ENCODE measurements at regions not wholly inside any gene's neighbourhood (a gene's known extent, or its start where the extent isn't known, plus 50 kb on each side); places are given as distances from the start of the nearest gene placed in this dataset.

DNA sequence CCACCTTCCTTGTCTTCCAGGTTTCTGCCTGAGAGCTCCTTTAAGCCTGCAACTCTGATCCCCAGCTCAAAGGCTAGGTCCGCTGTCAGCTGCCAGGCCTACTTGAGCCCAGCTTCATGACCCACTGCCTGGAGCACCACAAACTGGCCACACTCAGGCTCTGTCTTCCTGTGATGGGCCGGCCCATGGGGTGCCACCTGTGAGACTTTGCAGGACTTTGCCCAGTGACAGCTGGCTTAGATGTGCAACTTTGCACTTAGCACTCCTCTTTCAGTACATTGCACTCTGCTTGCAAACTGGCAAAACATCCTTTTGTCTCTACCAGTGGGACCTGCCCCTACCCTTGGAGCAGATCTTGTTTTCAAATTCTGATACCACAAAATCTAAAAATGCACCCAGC is 311.5 kb upstream of the PDE4D start:
- no peaks in the 10 kb centered on the region for H3K36me3 ChIP-seq (ENCODE audit: control insufficient read depth in 2 of 2, insufficient read depth in 2 of 2, low read length in 1 of 2)
- H3K27me3 ChIP-seq (replicated peaks in 1 of 2; ENCODE audit: control insufficient read depth in 2 of 2, insufficient read depth in 2 of 2, low read length in 1 of 2): no peaks in the 10 kb centered on the region
- H3K27ac ChIP-seq (ENCODE audit: control insufficient read depth, insufficient read depth): no peak overlapping the region
- DNase-seq (ENCODE audit: low read depth, low spot score): no peak
- ChIA-PET RAD21 (ENCODE audit: unreplicated experiment) (no interaction called here), CTCF (interaction anchor here (1.2 kb wide), 1 partner anchor 18 kb away, joined by 4 read pairs; no protein-coding TSS in a partner anchor), POLR2A (no interaction called here), SMC1A (ENCODE audit: uncharacterized antibody, unreplicated experiment) (interaction anchor here (0.9 to 1.4 kb wide), 2 partner anchors 14 to 20 kb away, joined by 3 to 5 read pairs; no protein-coding TSS in a partner anchor)
- 47% methylated on average over 2 of the region's 2 CpGs for WGBS (ENCODE audit: insufficient coverage, insufficient replicate concordance, low lambda C conversion rate, missing lambda C conversion rate)
- no peak for FAIRE-seq
- H3K4me1 ChIP-seq (ENCODE audit: control insufficient read depth, insufficient read depth, low read length): no peaks in the 10 kb centered on the region
- no TSS peak for BruUV-seq (replicated peaks)
- H3K79me2 ChIP-seq (ENCODE audit: control insufficient read depth, insufficient read depth, low read length): no peaks in the 10 kb centered on the region
- in situ Hi-C loops (cut with MboI): no loop called here
- no peaks in the 10 kb centered on the region for H4K20me1 ChIP-seq (ENCODE audit: control insufficient read depth, insufficient read depth)
- no peak overlapping the region for H3K4me2 ChIP-seq (ENCODE audit: control insufficient read depth, insufficient read depth)
- no peak overlapping the region for H2AFZ ChIP-seq (ENCODE audit: control insufficient read depth, low read depth, low read length)
- intact Hi-C loops (cut with micrococcal nuclease; ENCODE audit: unreplicated experiment): loop anchor here (5.0 kb wide), 1 partner anchor 177 kb away; no protein-coding TSS in a partner anchor
- no peak overlapping the region for H3K4me3 ChIP-seq
- no peaks in the 10 kb centered on the region; the same call in 2 of the 3 replicates for H3K9me3 ChIP-seq (replicated peaks; ENCODE audit: control insufficient read depth, insufficient read depth, low read length)
- no peak overlapping the region for H3K9ac ChIP-seq (ENCODE audit: control insufficient read depth, insufficient read depth, low read length)
- no peak for ATAC-seq
- no peak for TF ChIP-seq BHLHE40 (IDR thresholded peaks at IDR 0.05; ENCODE audit: borderline replicate concordance in 1 of 2, low read depth in 2 of 2, low read length in 1 of 2)
- TF ChIP-seq, protein P1, sequence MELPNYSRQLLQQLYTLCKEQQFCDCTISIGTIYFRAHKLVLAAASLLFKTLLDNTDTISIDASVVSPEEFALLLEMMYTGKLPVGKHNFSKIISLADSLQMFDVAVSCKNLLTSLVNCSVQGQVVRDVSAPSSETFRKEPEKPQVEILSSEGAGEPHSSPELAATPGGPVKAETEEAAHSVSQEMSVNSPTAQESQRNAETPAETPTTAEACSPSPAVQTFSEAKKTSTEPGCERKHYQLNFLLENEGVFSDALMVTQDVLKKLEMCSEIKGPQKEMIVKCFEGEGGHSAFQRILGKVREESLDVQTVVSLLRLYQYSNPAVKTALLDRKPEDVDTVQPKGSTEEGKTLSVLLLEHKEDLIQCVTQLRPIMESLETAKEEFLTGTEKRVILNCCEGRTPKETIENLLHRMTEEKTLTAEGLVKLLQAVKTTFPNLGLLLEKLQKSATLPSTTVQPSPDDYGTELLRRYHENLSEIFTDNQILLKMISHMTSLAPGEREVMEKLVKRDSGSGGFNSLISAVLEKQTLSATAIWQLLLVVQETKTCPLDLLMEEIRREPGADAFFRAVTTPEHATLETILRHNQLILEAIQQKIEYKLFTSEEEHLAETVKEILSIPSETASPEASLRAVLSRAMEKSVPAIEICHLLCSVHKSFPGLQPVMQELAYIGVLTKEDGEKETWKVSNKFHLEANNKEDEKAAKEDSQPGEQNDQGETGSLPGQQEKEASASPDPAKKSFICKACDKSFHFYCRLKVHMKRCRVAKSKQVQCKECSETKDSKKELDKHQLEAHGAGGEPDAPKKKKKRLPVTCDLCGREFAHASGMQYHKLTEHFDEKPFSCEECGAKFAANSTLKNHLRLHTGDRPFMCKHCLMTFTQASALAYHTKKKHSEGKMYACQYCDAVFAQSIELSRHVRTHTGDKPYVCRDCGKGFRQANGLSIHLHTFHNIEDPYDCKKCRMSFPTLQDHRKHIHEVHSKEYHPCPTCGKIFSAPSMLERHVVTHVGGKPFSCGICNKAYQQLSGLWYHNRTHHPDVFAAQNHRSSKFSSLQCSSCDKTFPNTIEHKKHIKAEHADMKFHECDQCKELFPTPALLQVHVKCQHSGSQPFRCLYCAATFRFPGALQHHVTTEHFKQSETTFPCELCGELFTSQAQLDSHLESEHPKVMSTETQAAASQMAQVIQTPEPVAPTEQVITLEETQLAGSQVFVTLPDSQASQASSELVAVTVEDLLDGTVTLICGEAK (IDR thresholded peaks at IDR 0.05; ENCODE audit: borderline replicate concordance): no peak
- TF ChIP-seq NR2F1 (conservative IDR thresholded peaks at IDR 0.05): no peak
- TF ChIP-seq SMAD1 (IDR thresholded peaks at IDR 0.05; ENCODE audit: low read depth, partially characterized antibody): no peak
- no peak for TF ChIP-seq POLR2A (IDR thresholded peaks at IDR 0.05; ENCODE audit: low read depth, low read length)
- TF ChIP-seq, protein P2, sequence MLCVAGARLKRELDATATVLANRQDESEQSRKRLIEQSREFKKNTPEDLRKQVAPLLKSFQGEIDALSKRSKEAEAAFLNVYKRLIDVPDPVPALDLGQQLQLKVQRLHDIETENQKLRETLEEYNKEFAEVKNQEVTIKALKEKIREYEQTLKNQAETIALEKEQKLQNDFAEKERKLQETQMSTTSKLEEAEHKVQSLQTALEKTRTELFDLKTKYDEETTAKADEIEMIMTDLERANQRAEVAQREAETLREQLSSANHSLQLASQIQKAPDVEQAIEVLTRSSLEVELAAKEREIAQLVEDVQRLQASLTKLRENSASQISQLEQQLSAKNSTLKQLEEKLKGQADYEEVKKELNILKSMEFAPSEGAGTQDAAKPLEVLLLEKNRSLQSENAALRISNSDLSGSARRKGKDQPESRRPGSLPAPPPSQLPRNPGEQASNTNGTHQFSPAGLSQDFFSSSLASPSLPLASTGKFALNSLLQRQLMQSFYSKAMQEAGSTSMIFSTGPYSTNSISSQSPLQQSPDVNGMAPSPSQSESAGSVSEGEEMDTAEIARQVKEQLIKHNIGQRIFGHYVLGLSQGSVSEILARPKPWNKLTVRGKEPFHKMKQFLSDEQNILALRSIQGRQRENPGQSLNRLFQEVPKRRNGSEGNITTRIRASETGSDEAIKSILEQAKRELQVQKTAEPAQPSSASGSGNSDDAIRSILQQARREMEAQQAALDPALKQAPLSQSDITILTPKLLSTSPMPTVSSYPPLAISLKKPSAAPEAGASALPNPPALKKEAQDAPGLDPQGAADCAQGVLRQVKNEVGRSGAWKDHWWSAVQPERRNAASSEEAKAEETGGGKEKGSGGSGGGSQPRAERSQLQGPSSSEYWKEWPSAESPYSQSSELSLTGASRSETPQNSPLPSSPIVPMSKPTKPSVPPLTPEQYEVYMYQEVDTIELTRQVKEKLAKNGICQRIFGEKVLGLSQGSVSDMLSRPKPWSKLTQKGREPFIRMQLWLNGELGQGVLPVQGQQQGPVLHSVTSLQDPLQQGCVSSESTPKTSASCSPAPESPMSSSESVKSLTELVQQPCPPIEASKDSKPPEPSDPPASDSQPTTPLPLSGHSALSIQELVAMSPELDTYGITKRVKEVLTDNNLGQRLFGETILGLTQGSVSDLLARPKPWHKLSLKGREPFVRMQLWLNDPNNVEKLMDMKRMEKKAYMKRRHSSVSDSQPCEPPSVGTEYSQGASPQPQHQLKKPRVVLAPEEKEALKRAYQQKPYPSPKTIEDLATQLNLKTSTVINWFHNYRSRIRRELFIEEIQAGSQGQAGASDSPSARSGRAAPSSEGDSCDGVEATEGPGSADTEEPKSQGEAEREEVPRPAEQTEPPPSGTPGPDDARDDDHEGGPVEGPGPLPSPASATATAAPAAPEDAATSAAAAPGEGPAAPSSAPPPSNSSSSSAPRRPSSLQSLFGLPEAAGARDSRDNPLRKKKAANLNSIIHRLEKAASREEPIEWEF (IDR thresholded peaks at IDR 0.05; ENCODE audit: insufficient replicate concordance, low read depth, low read length): no peak
- no peak for TF ChIP-seq TAF1 (IDR thresholded peaks at IDR 0.05; ENCODE audit: borderline replicate concordance, low read depth, low read length)
- TF ChIP-seq LARP7 (IDR thresholded peaks at IDR 0.05): no peak
- TF ChIP-seq MEF2A (IDR thresholded peaks at IDR 0.05; ENCODE audit: insufficient read depth, low read depth, low read length): no peak
- TF ChIP-seq STAT3 (IDR thresholded peaks at IDR 0.05; ENCODE audit: low read depth, low read length): no peak
- no peak for TF ChIP-seq RB1 (IDR thresholded peaks at IDR 0.05; ENCODE audit: borderline replicate concordance)
- TF ChIP-seq CBFB (IDR thresholded peaks at IDR 0.05; ENCODE audit: low read depth): no peak
- TF ChIP-seq FOXK2 (IDR thresholded peaks at IDR 0.05): no peak
- no peak for TF ChIP-seq SREBF2 (IDR thresholded peaks at IDR 0.05; ENCODE audit: low read length)
